ENCODE measurements at regions not wholly inside any gene's neighbourhood (a gene's known extent, or its start where the extent isn't known, plus 50 kb on each side); places are given as distances from the start of the nearest gene placed in this dataset.

DNA sequence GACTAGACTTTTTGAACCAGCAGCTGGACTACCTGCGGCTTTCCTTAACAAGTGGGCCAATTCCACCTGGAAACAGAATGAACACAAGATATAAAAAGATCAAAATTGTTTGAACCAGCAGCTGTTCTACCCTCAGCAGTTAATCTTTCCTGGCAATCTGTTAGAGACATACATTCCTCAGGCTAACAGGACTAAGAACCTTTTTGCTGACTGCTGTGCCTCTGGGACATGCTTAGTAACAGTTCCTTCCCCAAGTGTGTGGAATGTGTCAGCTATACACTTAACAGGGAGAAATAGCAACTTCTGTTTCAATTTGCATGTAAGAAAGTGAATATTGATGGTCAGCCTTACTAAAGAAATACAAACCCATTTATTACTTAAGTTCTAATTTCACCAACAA, 554.4 kb downstream of the ARAP2 start:
- Histone ChIP-seq H3K9me3 (ENCODE audit: low read length) (no peaks in the 10 kb centered on the region), H3F3A (ENCODE audit: insufficient read depth, low read length) (no peaks in the 10 kb centered on the region), H3K27me3 (ENCODE audit: insufficient read depth, low read length) (no peaks in the 10 kb centered on the region), H3K4me1 (ENCODE audit: insufficient read depth, low read length, severe bottlenecking) (no peaks in the 10 kb centered on the region), H3K9ac (ENCODE audit: low read length) (no peak overlapping the region), H3K27ac (ENCODE audit: low read depth, low read length, poor library complexity, severe bottlenecking) (no peak overlapping the region), H3K9me2 (ENCODE audit: low read depth, low read length) (no peaks in the 10 kb centered on the region), H2AFZ (ENCODE audit: low read length) (no peak overlapping the region), H4K20me1 (ENCODE audit: insufficient read depth, low read length) (no peaks in the 10 kb centered on the region), H3K36me3 (ENCODE audit: insufficient read depth, low read length) (no peaks in the 10 kb centered on the region), H3K4me3 (ENCODE audit: low read depth, low read length, poor library complexity, severe bottlenecking) (no peak overlapping the region), H3K4me2 (ENCODE audit: low read length) (no peak overlapping the region), H3K79me2 (ENCODE audit: insufficient read depth, low read length) (no peaks in the 10 kb centered on the region)
- no peak for TF ChIP-seq EZH2 (IDR thresholded peaks at IDR 0.05; ENCODE audit: borderline replicate concordance, low read length)
- TF ChIP-seq, protein P1, sequence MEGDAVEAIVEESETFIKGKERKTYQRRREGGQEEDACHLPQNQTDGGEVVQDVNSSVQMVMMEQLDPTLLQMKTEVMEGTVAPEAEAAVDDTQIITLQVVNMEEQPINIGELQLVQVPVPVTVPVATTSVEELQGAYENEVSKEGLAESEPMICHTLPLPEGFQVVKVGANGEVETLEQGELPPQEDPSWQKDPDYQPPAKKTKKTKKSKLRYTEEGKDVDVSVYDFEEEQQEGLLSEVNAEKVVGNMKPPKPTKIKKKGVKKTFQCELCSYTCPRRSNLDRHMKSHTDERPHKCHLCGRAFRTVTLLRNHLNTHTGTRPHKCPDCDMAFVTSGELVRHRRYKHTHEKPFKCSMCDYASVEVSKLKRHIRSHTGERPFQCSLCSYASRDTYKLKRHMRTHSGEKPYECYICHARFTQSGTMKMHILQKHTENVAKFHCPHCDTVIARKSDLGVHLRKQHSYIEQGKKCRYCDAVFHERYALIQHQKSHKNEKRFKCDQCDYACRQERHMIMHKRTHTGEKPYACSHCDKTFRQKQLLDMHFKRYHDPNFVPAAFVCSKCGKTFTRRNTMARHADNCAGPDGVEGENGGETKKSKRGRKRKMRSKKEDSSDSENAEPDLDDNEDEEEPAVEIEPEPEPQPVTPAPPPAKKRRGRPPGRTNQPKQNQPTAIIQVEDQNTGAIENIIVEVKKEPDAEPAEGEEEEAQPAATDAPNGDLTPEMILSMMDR (IDR thresholded peaks at IDR 0.05; ENCODE audit: low read length) = no peak

DNA sequence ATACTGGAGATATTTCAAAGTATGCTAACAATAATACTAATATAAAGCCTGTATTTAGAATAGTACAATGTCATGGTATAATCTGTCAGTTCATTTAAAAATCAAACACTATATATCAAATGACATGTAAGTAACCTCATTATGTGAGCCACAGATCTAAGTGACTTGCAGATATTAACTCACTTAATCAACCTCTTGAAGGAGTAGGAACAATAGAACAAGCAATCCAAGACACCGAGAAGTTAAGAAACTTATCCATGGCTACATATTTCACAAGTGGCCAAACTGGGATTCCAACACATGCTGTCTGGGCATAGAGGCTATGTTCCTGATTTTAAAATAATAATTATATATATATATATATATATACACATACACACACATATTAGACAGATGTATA, 554.0 kb downstream of the ARAP2 start:
- H3K9ac ChIP-seq (ENCODE audit: low read length) = no peak overlapping the region
- H3F3A ChIP-seq (ENCODE audit: insufficient read depth, low read length) = no peaks in the 10 kb centered on the region
- no peak for TF ChIP-seq EZH2 (IDR thresholded peaks at IDR 0.05; ENCODE audit: borderline replicate concordance, low read length)
- TF ChIP-seq, protein P1 (IDR thresholded peaks at IDR 0.05; ENCODE audit: low read length) = no peak
- no peak overlapping the region for H3K4me3 ChIP-seq (ENCODE audit: low read depth, low read length, poor library complexity, severe bottlenecking)
- H2AFZ ChIP-seq (ENCODE audit: low read length) = no peak overlapping the region
- no peaks in the 10 kb centered on the region for H3K9me2 ChIP-seq (ENCODE audit: low read depth, low read length)
- no peaks in the 10 kb centered on the region for H3K79me2 ChIP-seq (ENCODE audit: insufficient read depth, low read length)
- H3K27ac ChIP-seq (ENCODE audit: low read depth, low read length, poor library complexity, severe bottlenecking) = no peak overlapping the region
- H3K36me3 ChIP-seq (ENCODE audit: insufficient read depth, low read length) = no peaks in the 10 kb centered on the region
- H3K4me2 ChIP-seq (ENCODE audit: low read length) = no peak overlapping the region
- no peaks in the 10 kb centered on the region for H3K9me3 ChIP-seq (ENCODE audit: low read length)
- no peaks in the 10 kb centered on the region for H4K20me1 ChIP-seq (ENCODE audit: insufficient read depth, low read length)
- no peaks in the 10 kb centered on the region for H3K27me3 ChIP-seq (ENCODE audit: insufficient read depth, low read length)
- no peaks in the 10 kb centered on the region for H3K4me1 ChIP-seq (ENCODE audit: insufficient read depth, low read length, severe bottlenecking)

DNA sequence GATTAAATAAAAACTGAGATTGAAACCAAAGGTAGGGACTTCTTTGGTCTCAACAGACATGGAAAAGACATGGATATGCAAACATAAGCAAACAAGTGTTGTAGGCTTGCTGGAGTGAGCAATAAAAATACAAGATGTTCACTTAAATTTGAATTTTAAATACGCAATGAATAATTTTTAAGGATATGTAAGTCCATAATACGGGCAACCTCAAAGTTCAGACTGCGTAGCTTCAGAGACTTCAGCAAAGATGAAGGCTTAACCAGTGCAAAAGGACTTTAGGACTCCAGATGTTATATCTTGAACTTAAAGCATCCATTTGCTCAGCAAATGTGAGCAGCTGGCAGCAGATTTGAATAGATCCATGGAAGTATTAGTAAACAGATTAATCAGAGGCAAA, 549.3 kb downstream of the ARAP2 start:
- Histone ChIP-seq H3K36me3 (ENCODE audit: insufficient read depth, low read length) (no peaks in the 10 kb centered on the region), H3F3A (ENCODE audit: insufficient read depth, low read length) (no peaks in the 10 kb centered on the region), H3K9me2 (ENCODE audit: low read depth, low read length) (no peaks in the 10 kb centered on the region), H3K4me1 (ENCODE audit: insufficient read depth, low read length, severe bottlenecking) (no peaks in the 10 kb centered on the region), H3K27ac (ENCODE audit: low read depth, low read length, poor library complexity, severe bottlenecking) (no peak overlapping the region), H3K9ac (ENCODE audit: low read length) (no peak overlapping the region), H3K4me3 (ENCODE audit: low read depth, low read length, poor library complexity, severe bottlenecking) (no peak overlapping the region), H4K20me1 (ENCODE audit: insufficient read depth, low read length) (no peaks in the 10 kb centered on the region), H3K27me3 (ENCODE audit: insufficient read depth, low read length) (no peaks in the 10 kb centered on the region), H3K9me3 (ENCODE audit: low read length) (no peaks in the 10 kb centered on the region), H3K4me2 (ENCODE audit: low read length) (no peak overlapping the region), H2AFZ (ENCODE audit: low read length) (no peak overlapping the region), H3K79me2 (ENCODE audit: insufficient read depth, low read length) (no peaks in the 10 kb centered on the region)
- TF ChIP-seq EZH2 (IDR thresholded peaks at IDR 0.05; ENCODE audit: borderline replicate concordance, low read length) = no peak
- TF ChIP-seq, protein P1 (IDR thresholded peaks at IDR 0.05; ENCODE audit: low read length) = no peak

All from OCI-LY1 (cell line).